ENCODE measurements at regions not wholly inside any gene's neighbourhood (a gene's known extent, or its start where the extent isn't known, plus 50 kb on each side); places are given as distances from the start of the nearest gene placed in this dataset.
"Not testable (repeated sequence)": the region's sequence is repeated elsewhere in the genome, so short reads cannot be mapped to it uniquely, and the experiment has no call there.

DNA sequence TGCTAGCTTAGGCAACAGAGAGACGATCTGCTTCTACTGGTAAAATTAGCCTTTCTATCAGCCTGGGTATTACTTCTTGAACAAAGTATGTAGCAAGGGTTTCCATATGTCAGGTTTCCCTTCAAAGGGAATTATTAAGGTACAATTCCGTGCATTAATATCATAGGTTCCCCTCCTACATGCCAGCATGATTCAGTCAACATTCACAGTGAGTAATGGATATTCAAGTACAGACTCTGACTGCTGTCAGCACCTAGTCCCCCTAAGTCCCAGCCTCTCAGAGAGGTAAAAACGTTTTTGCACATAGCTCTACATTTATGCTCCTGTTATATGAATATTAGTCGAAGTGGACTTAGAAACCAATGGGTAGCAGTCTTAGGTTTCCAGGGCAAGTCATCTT lies 322.4 kb upstream of the CCNG1 start:
- TF ChIP-seq, protein P1, sequence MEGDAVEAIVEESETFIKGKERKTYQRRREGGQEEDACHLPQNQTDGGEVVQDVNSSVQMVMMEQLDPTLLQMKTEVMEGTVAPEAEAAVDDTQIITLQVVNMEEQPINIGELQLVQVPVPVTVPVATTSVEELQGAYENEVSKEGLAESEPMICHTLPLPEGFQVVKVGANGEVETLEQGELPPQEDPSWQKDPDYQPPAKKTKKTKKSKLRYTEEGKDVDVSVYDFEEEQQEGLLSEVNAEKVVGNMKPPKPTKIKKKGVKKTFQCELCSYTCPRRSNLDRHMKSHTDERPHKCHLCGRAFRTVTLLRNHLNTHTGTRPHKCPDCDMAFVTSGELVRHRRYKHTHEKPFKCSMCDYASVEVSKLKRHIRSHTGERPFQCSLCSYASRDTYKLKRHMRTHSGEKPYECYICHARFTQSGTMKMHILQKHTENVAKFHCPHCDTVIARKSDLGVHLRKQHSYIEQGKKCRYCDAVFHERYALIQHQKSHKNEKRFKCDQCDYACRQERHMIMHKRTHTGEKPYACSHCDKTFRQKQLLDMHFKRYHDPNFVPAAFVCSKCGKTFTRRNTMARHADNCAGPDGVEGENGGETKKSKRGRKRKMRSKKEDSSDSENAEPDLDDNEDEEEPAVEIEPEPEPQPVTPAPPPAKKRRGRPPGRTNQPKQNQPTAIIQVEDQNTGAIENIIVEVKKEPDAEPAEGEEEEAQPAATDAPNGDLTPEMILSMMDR (IDR thresholded peaks at IDR 0.05), result no peak
- no peaks in the 10 kb centered on the region for H3K36me3 ChIP-seq
- no peaks in the 10 kb centered on the region for H3K27me3 ChIP-seq
- DNase-seq (ENCODE audit: low spot score in 2 of 2), result no peak
- no peak overlapping the region for H3K27ac ChIP-seq
- intact Hi-C loops (cut with DNase I), result no loop called here
- H3K9me3 ChIP-seq, result no peaks in the 10 kb centered on the region
- H3K4me3 ChIP-seq, result no peak overlapping the region
- H3K4me1 ChIP-seq, result no peaks in the 10 kb centered on the region

DNA sequence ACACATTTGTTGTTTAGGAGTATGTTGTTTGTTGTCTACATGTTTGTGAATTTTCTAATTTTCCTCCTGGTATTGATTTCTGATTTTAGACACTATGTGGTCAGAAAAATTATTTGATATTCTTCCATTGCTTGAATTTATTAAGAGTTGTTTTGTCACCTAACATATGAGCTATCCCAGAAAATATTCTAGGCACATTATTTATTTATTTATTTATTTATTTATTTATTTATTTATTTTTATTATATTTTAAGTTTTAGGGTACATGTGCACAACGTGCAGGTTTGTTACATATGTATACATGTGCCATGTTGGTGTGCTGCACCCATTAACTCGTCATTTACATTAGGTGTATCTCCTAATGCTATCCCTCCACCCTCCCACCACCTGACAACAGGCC lies 320.8 kb upstream of the CCNG1 start:
- H3K4me1 ChIP-seq; H3K36me3 ChIP-seq; H3K4me3 ChIP-seq; H3K27ac ChIP-seq; intact Hi-C loops (cut with DNase I); H3K9me3 ChIP-seq; DNase-seq (ENCODE audit: low spot score in 2 of 2); H3K27me3 ChIP-seq: not testable (repeated sequence)

DNA sequence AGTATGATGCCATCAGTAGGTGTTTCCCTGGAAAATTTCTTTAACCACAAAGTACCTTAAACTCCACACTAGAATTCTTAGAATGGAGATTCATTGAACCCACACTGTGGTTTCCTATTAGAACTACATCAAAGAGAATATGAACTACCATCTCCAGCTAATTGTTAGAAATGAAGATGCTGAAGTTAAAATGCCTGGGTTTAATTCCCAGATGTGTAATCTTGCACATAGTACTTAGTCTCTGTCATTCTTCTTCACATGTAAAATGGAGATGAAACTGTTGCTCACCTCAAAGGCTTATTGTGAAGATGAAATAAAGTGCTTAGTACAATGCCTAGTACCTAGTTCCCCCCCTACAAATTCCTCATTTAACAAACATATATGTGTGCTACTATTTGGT lies 303.3 kb upstream of the CCNG1 start:
- Histone ChIP-seq H3K27me3 (no peaks in the 10 kb centered on the region), H3K4me3 (no peak overlapping the region), H3K27ac (no peak overlapping the region), H3K4me1 (no peaks in the 10 kb centered on the region), H3K9me3 (no peaks in the 10 kb centered on the region), H3K36me3 (no peaks in the 10 kb centered on the region)
- TF ChIP-seq, protein P1 (IDR thresholded peaks at IDR 0.05), result no peak
- intact Hi-C loops (cut with DNase I), result no loop called here
- DNase-seq (ENCODE audit: low spot score in 2 of 2), result no peak

DNA sequence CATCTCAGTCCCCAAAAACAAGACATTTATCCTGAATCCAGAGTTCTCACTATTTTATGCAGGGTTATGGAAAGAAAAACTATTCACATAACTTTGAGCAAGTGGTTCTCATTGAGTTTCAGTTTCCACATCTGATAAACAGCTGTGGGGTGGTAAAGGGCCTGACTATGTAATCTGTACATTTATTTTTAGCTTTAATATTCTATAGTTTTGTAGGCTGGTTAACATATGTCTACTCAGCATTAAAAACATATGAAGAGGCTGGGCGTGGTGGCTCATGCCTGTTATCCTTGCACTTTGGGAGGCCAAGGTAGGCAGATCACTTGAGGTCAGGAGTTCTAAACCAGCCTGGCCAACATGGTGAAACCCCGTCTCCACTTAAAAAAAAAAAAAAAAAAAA lies 301.5 kb upstream of the CCNG1 start:
- TF ChIP-seq, protein P1 (IDR thresholded peaks at IDR 0.05), result no peak
- Histone ChIP-seq H3K36me3 (no peaks in the 10 kb centered on the region), H3K27ac (no peak overlapping the region), H3K4me1 (no peaks in the 10 kb centered on the region), H3K9me3 (no peaks in the 10 kb centered on the region), H3K27me3 (no peaks in the 10 kb centered on the region), H3K4me3 (no peak overlapping the region)
- intact Hi-C loops (cut with DNase I), result no loop called here
- no peak for DNase-seq (ENCODE audit: low spot score in 2 of 2)

DNA sequence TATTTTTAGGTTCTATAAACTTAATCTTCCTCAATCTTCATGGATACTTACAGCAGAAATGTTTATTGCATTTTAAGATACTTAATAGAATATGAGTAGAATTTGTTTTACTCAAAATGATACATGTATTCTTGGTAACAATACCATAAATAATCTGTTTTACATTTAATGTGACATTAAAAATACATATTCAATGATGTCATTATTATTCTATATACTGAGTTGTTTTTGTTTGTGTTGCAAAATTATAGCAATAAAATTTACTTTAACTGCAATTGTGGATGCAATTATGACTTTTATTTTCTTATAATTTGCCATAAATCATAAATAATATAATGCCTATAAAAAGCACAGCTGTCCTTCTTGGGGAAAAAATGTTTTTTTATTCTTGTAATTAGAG lies 275.9 kb upstream of the CCNG1 start:
- H3K27me3 ChIP-seq, result no peaks in the 10 kb centered on the region
- intact Hi-C loops (cut with DNase I), result no loop called here
- no peaks in the 10 kb centered on the region for H3K36me3 ChIP-seq
- no peaks in the 10 kb centered on the region for H3K4me1 ChIP-seq
- DNase-seq (ENCODE audit: low spot score in 2 of 2), result no peak
- no peak overlapping the region for H3K27ac ChIP-seq
- TF ChIP-seq, protein P1 (IDR thresholded peaks at IDR 0.05), result no peak
- no peaks in the 10 kb centered on the region for H3K9me3 ChIP-seq
- H3K4me3 ChIP-seq, result no peak overlapping the region

DNA sequence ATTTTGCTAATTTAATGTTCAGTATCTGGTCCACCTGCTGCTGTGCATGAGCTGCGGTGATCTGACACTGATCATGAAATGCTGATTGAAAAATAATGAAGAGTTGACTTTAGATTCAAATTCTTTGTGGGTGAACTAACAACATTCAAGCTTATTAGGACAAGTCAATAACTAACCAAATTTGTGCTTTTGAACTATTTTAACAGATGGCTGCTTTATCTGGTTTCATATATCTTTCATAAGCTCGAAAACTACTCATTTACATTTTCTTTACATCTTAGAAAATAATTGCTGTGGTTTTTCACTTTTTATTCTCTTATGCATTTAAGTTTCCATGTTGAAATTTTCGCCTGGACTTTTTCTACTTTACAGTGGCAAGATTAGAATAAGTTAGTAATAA lies 274.8 kb upstream of the CCNG1 start:
- no peaks in the 10 kb centered on the region for H3K36me3 ChIP-seq
- DNase-seq (ENCODE audit: low spot score in 2 of 2), result no peak
- H3K27ac ChIP-seq, result no peak overlapping the region
- TF ChIP-seq, protein P1 (IDR thresholded peaks at IDR 0.05), result no peak
- intact Hi-C loops (cut with DNase I), result no loop called here
- no peaks in the 10 kb centered on the region for H3K4me1 ChIP-seq
- no peak overlapping the region for H3K4me3 ChIP-seq
- no peaks in the 10 kb centered on the region for H3K9me3 ChIP-seq
- no peaks in the 10 kb centered on the region for H3K27me3 ChIP-seq
